Globus pallidus (tissue), 1 donor: ENCODE measurements at regions not wholly inside any gene's neighbourhood (a gene's known extent, or its start where the extent isn't known, plus 50 kb on each side); places are given as distances from the start of the nearest gene placed in this dataset.

Experiments used
- DNase-seq: peaks from one replicate; pipeline ENCODE4 v3.0.0-alpha.2; 2015; ENCODE audit warnings: low spot score

- DNase-seq, result no peak
Observed at GRCh38 chr15:26374806-26375205, 398.1 kb downstream of the GABRB3 start.

- DNase-seq, result no peak
Observed at GRCh38 chr15:26372706-26373105, 400.2 kb downstream of the GABRB3 start.

- no peak for DNase-seq
Observed at GRCh38 chr15:26365077-26365476, 407.8 kb downstream of the GABRB3 start.

- DNase-seq, result no peak
Observed at GRCh38 chr15:26359855-26360254, 413.0 kb downstream of the GABRB3 start.

- DNase-seq, result no peak
Observed at GRCh38 chr15:26358708-26359107, 414.2 kb downstream of the GABRB3 start.

- DNase-seq, result no peak
Observed at GRCh38 chr15:26357653-26358052, 415.2 kb downstream of the GABRB3 start.

- no peak for DNase-seq
Observed at GRCh38 chr15:26355472-26356074, 417.3 kb downstream of the GABRB3 start.

GRCh38 chr15:26352909-26353308 is 420.0 kb downstream of the GABRB3 start:
- DNase-seq, result no peak

GRCh38 chr15:26352406-26352805 is 420.5 kb downstream of the GABRB3 start:
- DNase-seq, result no peak

- DNase-seq, result no peak
Observed at GRCh38 chr15:26325495-26325894, 447.4 kb downstream of the GABRB3 start.

GRCh38 chr15:26323566-26323965 is 449.3 kb downstream of the GABRB3 start:
- DNase-seq, result no peak

- DNase-seq, result no peak
Observed at GRCh38 chr15:26318689-26319088, 454.2 kb downstream of the GABRB3 start.

- no peak for DNase-seq
Observed at GRCh38 chr15:26314577-26314976, 451.4 kb upstream of the ATP10A start.

GRCh38 chr15:26311710-26312236 is 448.6 kb upstream of the ATP10A start:
- DNase-seq, result no peak

- DNase-seq, result no peak
Observed at GRCh38 chr15:26298659-26299170, 435.6 kb upstream of the ATP10A start.

GRCh38 chr15:26298010-26298658 is 435.0 kb upstream of the ATP10A start:
- DNase-seq, result no peak

- no peak for DNase-seq
Observed at GRCh38 chr15:26295336-26296085, 432.4 kb upstream of the ATP10A start.

- DNase-seq, result no peak
Observed at GRCh38 chr15:26294059-26294689, 431.0 kb upstream of the ATP10A start.

- DNase-seq, result no peak
Observed at GRCh38 chr15:26287381-26287780, 424.3 kb upstream of the ATP10A start.

GRCh38 chr15:26280281-26280680 is 417.2 kb upstream of the ATP10A start:
- DNase-seq, result no peak

GRCh38 chr15:26261966-26262365 is 398.8 kb upstream of the ATP10A start:
- no peak for DNase-seq

GRCh38 chr15:26261413-26261812 is 398.3 kb upstream of the ATP10A start:
- DNase-seq, result no peak
